ENCODE measurements at regions not wholly inside any gene's neighbourhood (a gene's known extent, or its start where the extent isn't known, plus 50 kb on each side); places are given as distances from the start of the nearest gene placed in this dataset.
"Not testable (repeated sequence)": the region's sequence is repeated elsewhere in the genome, so short reads cannot be mapped to it uniquely, and the experiment has no call there.

- DNase-seq: no peak
- peaks cover 12% of the 10 kb centered on the region for H3K9me3 ChIP-seq (replicated peaks)
- no peak overlapping the region for H3K4me3 ChIP-seq
- no peaks in the 10 kb centered on the region for H3K4me1 ChIP-seq
- intact Hi-C loops (cut with micrococcal nuclease): no loop called here
- no peaks in the 10 kb centered on the region for H3K27me3 ChIP-seq (ENCODE audit: low read depth)
- TF ChIP-seq CTCF (IDR thresholded peaks at IDR 0.05; ENCODE audit: borderline replicate concordance): no peak
- H3K36me3 ChIP-seq: no peaks in the 10 kb centered on the region
- H3K27ac ChIP-seq (replicated peaks): no peak overlapping the region
Measured at GRCh38 chr7:8881916-8882315, 448.5 kb downstream of the NXPH1 start.

GRCh38 chr7:8885480-8886000, 452.1 kb downstream of the NXPH1 start:
- no peaks in the 10 kb centered on the region for H3K4me1 ChIP-seq
- no peak for DNase-seq
- no peak for TF ChIP-seq CTCF (IDR thresholded peaks at IDR 0.05; ENCODE audit: borderline replicate concordance)
- H3K9me3 ChIP-seq (replicated peaks): peaks cover 11% of the 10 kb centered on the region
- H3K36me3 ChIP-seq: no peaks in the 10 kb centered on the region
- no peaks in the 10 kb centered on the region for H3K27me3 ChIP-seq (ENCODE audit: low read depth)
- no peak overlapping the region for H3K4me3 ChIP-seq
- H3K27ac ChIP-seq (replicated peaks): no peak overlapping the region
- intact Hi-C loops (cut with micrococcal nuclease): no loop called here

GRCh38 chr7:8890346-8890745, 456.9 kb downstream of the NXPH1 start:
- H3K4me3 ChIP-seq; intact Hi-C loops (cut with micrococcal nuclease); H3K27ac ChIP-seq (replicated peaks); DNase-seq; H3K4me1 ChIP-seq; H3K27me3 ChIP-seq (ENCODE audit: low read depth); H3K36me3 ChIP-seq: not testable (repeated sequence)
- H3K9me3 ChIP-seq (replicated peaks): peaks cover 11% of the 10 kb centered on the region

GRCh38 chr7:8893775-8894174, 460.4 kb downstream of the NXPH1 start:
- intact Hi-C loops (cut with micrococcal nuclease): no loop called here
- TF ChIP-seq CTCF (IDR thresholded peaks at IDR 0.05; ENCODE audit: borderline replicate concordance): no peak

GRCh38 chr7:8906396-8907075, 473.1 kb downstream of the NXPH1 start:
- intact Hi-C loops (cut with micrococcal nuclease): no loop called here
- DNase-seq: no peak
- Histone ChIP-seq H3K9me3 (replicated peaks) (no peaks in the 10 kb centered on the region), H3K27ac (replicated peaks) (no peak overlapping the region), H3K36me3 (no peaks in the 10 kb centered on the region), H3K4me1 (no peaks in the 10 kb centered on the region), H3K27me3 (ENCODE audit: low read depth) (no peaks in the 10 kb centered on the region), H3K4me3 (no peak overlapping the region)
- TF ChIP-seq CTCF (IDR thresholded peaks at IDR 0.05; ENCODE audit: borderline replicate concordance): no peak

More at GRCh38 chr7:8893775-8894174, 460.4 kb downstream of the NXPH1 start:
- H3K27ac ChIP-seq (replicated peaks): no peak overlapping the region
- H3K4me1 ChIP-seq: no peaks in the 10 kb centered on the region
- DNase-seq: no peak
- H3K36me3 ChIP-seq: no peaks in the 10 kb centered on the region
- H3K9me3 ChIP-seq (replicated peaks): peaks cover 5% of the 10 kb centered on the region
- no peaks in the 10 kb centered on the region for H3K27me3 ChIP-seq (ENCODE audit: low read depth)
- H3K4me3 ChIP-seq: no peak overlapping the region

GRCh38 chr7:8908889-8909288, 475.5 kb downstream of the NXPH1 start:
- Histone ChIP-seq H3K27ac (replicated peaks) (no peak overlapping the region), H3K27me3 (ENCODE audit: low read depth) (no peaks in the 10 kb centered on the region), H3K4me3 (no peak overlapping the region), H3K4me1 (no peaks in the 10 kb centered on the region), H3K9me3 (replicated peaks) (no peaks in the 10 kb centered on the region), H3K36me3 (no peaks in the 10 kb centered on the region)
- TF ChIP-seq CTCF (IDR thresholded peaks at IDR 0.05; ENCODE audit: borderline replicate concordance): no peak
- intact Hi-C loops (cut with micrococcal nuclease): no loop called here
- DNase-seq: no peak

All from left ventricle myocardium inferior (tissue), 1 donor.